Upper lobe of left lung (tissue), 6 donors: ENCODE measurements at regions not wholly inside any gene's neighbourhood (a gene's known extent, or its start where the extent isn't known, plus 50 kb on each side); places are given as distances from the start of the nearest gene placed in this dataset.

ENCODE experiments used
- ATAC-seq, 2 donors: fragments of 200-7000 bp; cut with Tn5 transposase; one replicate each; pipeline ENCODE4 v1.9.1; 2022; ENCODE audit warnings: mild to moderate bottlenecking in 2 of 2, moderate library complexity in 2 of 2; ENCODE audit not compliant: low FRiP score in 2 of 2
- DNase-seq, 2 donors: peaks; one replicate each; pipeline ENCODE4 v3.0.0-alpha.2; 2019 to 2020
- H3K27ac ChIP-seq, 4 donors: fragments of 200-600 bp; sonication (generic); one replicate each; pipeline ENCODE4 v1.5.1; 2016 to 2019
- H3K27me3 ChIP-seq, 4 donors: fragments of 200-600 bp; sonication (generic); one replicate each; pipeline ENCODE4 v1.5.1; 2017 to 2019
- H3K36me3 ChIP-seq, 4 donors: fragments of 200-600 bp; sonication (generic); one replicate each; pipeline ENCODE4 v1.5.1; 2016 to 2019
- H3K4me1 ChIP-seq, 4 donors: fragments of 200-600 bp; sonication (generic); one replicate each; pipeline ENCODE4 v1.5.1; 2018 to 2019
- H3K4me3 ChIP-seq, 4 donors: fragments of 200-600 bp; sonication (generic); one replicate each; pipeline ENCODE4 v1.5.1; 2017 to 2019; ENCODE audit warnings: mild to moderate bottlenecking in 2 of 4, moderate library complexity in 1 of 4
- H3K9me3 ChIP-seq, 4 donors: fragments of 200-600 bp; sonication (generic); one replicate each; pipeline ENCODE4 v1.5.1; 2018 to 2019
- CTCF ChIP-seq, 6 experiments: fragments of 450-650 bp in 4 of 6; fragments of 200-600 bp in 2 of 6; sonication (generic) in 2 of 6; IDR thresholded peaks; one replicate each; pipeline ENCODE4 v1.5.1; 2016 to 2019; ENCODE audit warnings: antibody characterized with exemption in 6 of 6
- EP300 ChIP-seq, 4 donors: sonication (generic); formaldehyde crosslinking; IDR thresholded peaks; one replicate each; pipeline ENCODE4 v1.5.1; 2017; ENCODE audit warnings: antibody characterized with exemption in 4 of 4, control low read depth in 2 of 4
- POLR2A ChIP-seq, 4 donors: fragments of 450-650 bp; IDR thresholded peaks; one replicate each; pipeline ENCODE4 v1.5.1; 2016 to 2017; ENCODE audit warnings: antibody characterized with exemption in 4 of 4, mild to moderate bottlenecking in 2 of 4
- POLR2AphosphoS5 ChIP-seq, 2 donors: sonication (generic); formaldehyde crosslinking; IDR thresholded peaks; one replicate each; pipeline ENCODE4 v1.5.1; 2017; ENCODE audit warnings: antibody characterized with exemption in 2 of 2
- whole genome bisulfite sequencing, 2 donors: methylation state at CpG; one replicate each; pipeline ENCODE4 v1.1.5; 2017 to 2018; 5-methylcytosine and 5-hydroxymethylcytosine counted together
- donor health status: DM: no; HTN: no; CAD: no; lungs with moderate emphysema.
- donor health status: DM: no; HTN: yes; CAD: no; lungs with severe emphysema.

GRCh38 chr2:176639671-176640070 lies 370.4 kb downstream of the MTX2 start:
- 34 to 44% methylated on average over 5 of the region's 5 CpGs for WGBS, 2 donors
- DNase-seq: no peak
- TF ChIP-seq CTCF (IDR thresholded peaks at IDR 0.05) (no peak), POLR2A (IDR thresholded peaks at IDR 0.05) (no peak), EP300 (IDR thresholded peaks at IDR 0.05) (no peak)

GRCh38 chr2:176641436-176641835 lies 372.2 kb downstream of the MTX2 start:
- TF ChIP-seq POLR2AphosphoS5 (IDR thresholded peaks at IDR 0.05) (no peak), EP300 (IDR thresholded peaks at IDR 0.05) (no peak), POLR2A (IDR thresholded peaks at IDR 0.05) (no peak), CTCF (IDR thresholded peaks at IDR 0.05) (no peak)
- no peaks in the 10 kb centered on the region for H3K9me3 ChIP-seq
- H3K27me3 ChIP-seq: peaks cover 0 to 27% (median 6%) of the 10 kb centered on the region in 4 donors

More at GRCh38 chr2:176639671-176640070, 370.4 kb downstream of the MTX2 start:
- Histone ChIP-seq H3K36me3 (no peaks in the 10 kb centered on the region), H3K4me1 (peaks cover 5 to 13% (median 7%) of the 10 kb centered on the region in 4 donors), H3K27me3 (peaks cover 0 to 27% (median 8%) of the 10 kb centered on the region in 4 donors), H3K9me3 (no peaks in the 10 kb centered on the region), H3K27ac (no peak overlapping the region), H3K4me3 (no peak overlapping the region)
- no peak for ATAC-seq

GRCh38 chr2:176642074-176642473 lies 372.8 kb downstream of the MTX2 start:
- DNase-seq (no peak), ATAC-seq (no peak)
- 60 to 66% methylated on average over 4 of the region's 4 CpGs for WGBS, 2 donors
- TF ChIP-seq POLR2A (IDR thresholded peaks at IDR 0.05) (no peak), POLR2AphosphoS5 (IDR thresholded peaks at IDR 0.05) (no peak)
- Histone ChIP-seq H3K27me3 (peaks cover 0 to 23% (median 5%) of the 10 kb centered on the region in 4 donors), H3K27ac (no peak overlapping the region), H3K4me1 (peaks cover 5 to 13% (median 7%) of the 10 kb centered on the region in 4 donors), H3K36me3 (no peaks in the 10 kb centered on the region), H3K4me3 (no peak overlapping the region), H3K9me3 (no peaks in the 10 kb centered on the region)

More at GRCh38 chr2:176641436-176641835, 372.2 kb downstream of the MTX2 start:
- Histone ChIP-seq H3K36me3 (no peaks in the 10 kb centered on the region), H3K4me1 (peaks cover 5 to 13% (median 7%) of the 10 kb centered on the region in 4 donors), H3K27ac (no peak overlapping the region), H3K4me3 (no peak overlapping the region)
- DNase-seq (no peak), ATAC-seq (no peak)
- WGBS, 2 donors: 93 to 95% methylated on average over 2 of the region's 2 CpGs

GRCh38 chr2:176643646-176644045 lies 374.4 kb downstream of the MTX2 start:
- DNase-seq: no peak
- Histone ChIP-seq H3K4me3 (no peak overlapping the region), H3K4me1 (no peaks in the 10 kb centered on the region), H3K27ac (no peak overlapping the region), H3K9me3 (no peaks in the 10 kb centered on the region), H3K36me3 (no peaks in the 10 kb centered on the region), H3K27me3 (peaks cover 0 to 9% (median 2%) of the 10 kb centered on the region in 4 donors)
- no peak for ATAC-seq
- WGBS, 2 donors: 19 to 25% methylated on average over 6 to 8 of the region's 8 CpGs
- TF ChIP-seq CTCF (IDR thresholded peaks at IDR 0.05): no peak
- TF ChIP-seq EP300 (IDR thresholded peaks at IDR 0.05): no peak
- TF ChIP-seq POLR2AphosphoS5 (IDR thresholded peaks at IDR 0.05): no peak
- TF ChIP-seq POLR2A (IDR thresholded peaks at IDR 0.05): no peak

- no peaks in the 10 kb centered on the region for H3K36me3 ChIP-seq
- H3K27ac ChIP-seq: no peak overlapping the region
- ATAC-seq (no peak), DNase-seq (no peak)
- no peaks in the 10 kb centered on the region for H3K4me1 ChIP-seq
- no peaks in the 10 kb centered on the region for H3K9me3 ChIP-seq
- TF ChIP-seq POLR2AphosphoS5 (IDR thresholded peaks at IDR 0.05): no peak
- no peak for TF ChIP-seq CTCF (IDR thresholded peaks at IDR 0.05)
- TF ChIP-seq POLR2A (IDR thresholded peaks at IDR 0.05): no peak
- no peak for TF ChIP-seq EP300 (IDR thresholded peaks at IDR 0.05)
- 89 to 92% methylated on average over 3 of the region's 3 CpGs for WGBS, 2 donors
- no peaks in the 10 kb centered on the region for H3K27me3 ChIP-seq
- H3K4me3 ChIP-seq: no peak overlapping the region
Observed at GRCh38 chr2:176645494-176645893, 376.3 kb downstream of the MTX2 start.
